ENCODE measurements at regions not wholly inside any gene's neighbourhood (a gene's known extent, or its start where the extent isn't known, plus 50 kb on each side); places are given as distances from the start of the nearest gene placed in this dataset.

- H3K9me3 Mint-ChIP-seq: no peaks in the 10 kb centered on the region
- H3K4me1 Mint-ChIP-seq: no peaks in the 10 kb centered on the region
- no peak overlapping the region for H3K27ac Mint-ChIP-seq
- no peaks in the 10 kb centered on the region for H3K36me3 ChIP-seq (ENCODE audit: control insufficient read depth, insufficient read depth, low read length)
- H3K9me3 ChIP-seq (ENCODE audit: control insufficient read depth, insufficient read depth, low read length): no peaks in the 10 kb centered on the region
- no peak overlapping the region for H3K27ac ChIP-seq (ENCODE audit: low read length)
- no peak for DNase-seq
- H3K4me3 Mint-ChIP-seq: no peak overlapping the region
- no peaks in the 10 kb centered on the region for H3K27me3 ChIP-seq (ENCODE audit: control insufficient read depth, insufficient read depth, low read length)
- H3K36me3 Mint-ChIP-seq: no peaks in the 10 kb centered on the region
- H3K4me3 ChIP-seq (ENCODE audit: low read length): no peak overlapping the region
- TF ChIP-seq, protein P1, sequence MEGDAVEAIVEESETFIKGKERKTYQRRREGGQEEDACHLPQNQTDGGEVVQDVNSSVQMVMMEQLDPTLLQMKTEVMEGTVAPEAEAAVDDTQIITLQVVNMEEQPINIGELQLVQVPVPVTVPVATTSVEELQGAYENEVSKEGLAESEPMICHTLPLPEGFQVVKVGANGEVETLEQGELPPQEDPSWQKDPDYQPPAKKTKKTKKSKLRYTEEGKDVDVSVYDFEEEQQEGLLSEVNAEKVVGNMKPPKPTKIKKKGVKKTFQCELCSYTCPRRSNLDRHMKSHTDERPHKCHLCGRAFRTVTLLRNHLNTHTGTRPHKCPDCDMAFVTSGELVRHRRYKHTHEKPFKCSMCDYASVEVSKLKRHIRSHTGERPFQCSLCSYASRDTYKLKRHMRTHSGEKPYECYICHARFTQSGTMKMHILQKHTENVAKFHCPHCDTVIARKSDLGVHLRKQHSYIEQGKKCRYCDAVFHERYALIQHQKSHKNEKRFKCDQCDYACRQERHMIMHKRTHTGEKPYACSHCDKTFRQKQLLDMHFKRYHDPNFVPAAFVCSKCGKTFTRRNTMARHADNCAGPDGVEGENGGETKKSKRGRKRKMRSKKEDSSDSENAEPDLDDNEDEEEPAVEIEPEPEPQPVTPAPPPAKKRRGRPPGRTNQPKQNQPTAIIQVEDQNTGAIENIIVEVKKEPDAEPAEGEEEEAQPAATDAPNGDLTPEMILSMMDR (IDR thresholded peaks at IDR 0.05): no peak
- ATAC-seq: no peak
- peaks cover 12 to 31% of the 10 kb centered on the region in 2 donors for H3K27me3 Mint-ChIP-seq (ENCODE audit: low read depth in 2 of 2)
- intact Hi-C loops (cut with micrococcal nuclease): no loop called here
- WGBS (ENCODE audit: insufficient coverage): 85% methylated on average over 2 of the region's 3 CpGs
- H3K4me1 ChIP-seq (ENCODE audit: control insufficient read depth, insufficient read depth, low read length): no peaks in the 10 kb centered on the region
These were observed 102.6 kb downstream of the TMEM100 start for GRCh38 chr17:55620023-55620422.

DNA sequence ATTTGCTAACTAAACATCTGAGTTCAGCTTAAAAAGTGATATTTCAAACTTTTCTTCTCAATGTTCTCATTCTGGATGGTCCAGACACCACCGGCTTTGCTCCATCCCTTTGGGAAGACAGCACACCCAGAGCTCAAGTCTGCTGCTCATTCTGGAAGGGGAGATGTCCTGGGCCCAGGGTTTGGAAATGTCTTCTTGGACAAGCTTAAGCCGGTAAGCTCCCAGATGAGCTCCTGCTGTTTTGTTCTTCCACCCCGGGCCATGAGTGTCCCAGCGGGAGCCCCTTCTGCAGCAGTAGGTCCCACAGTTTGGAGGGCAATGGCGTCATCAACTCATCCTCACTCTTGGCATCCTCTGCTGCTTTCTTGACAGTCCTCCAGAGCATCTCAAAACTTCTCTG lies 105.2 kb downstream of the TMEM100 start:
- peaks cover 8 to 16% of the 10 kb centered on the region in 2 donors for H3K27me3 Mint-ChIP-seq (ENCODE audit: low read depth in 2 of 2)
- ATAC-seq: no peak
- intact Hi-C loops (cut with micrococcal nuclease): no loop called here

DNA sequence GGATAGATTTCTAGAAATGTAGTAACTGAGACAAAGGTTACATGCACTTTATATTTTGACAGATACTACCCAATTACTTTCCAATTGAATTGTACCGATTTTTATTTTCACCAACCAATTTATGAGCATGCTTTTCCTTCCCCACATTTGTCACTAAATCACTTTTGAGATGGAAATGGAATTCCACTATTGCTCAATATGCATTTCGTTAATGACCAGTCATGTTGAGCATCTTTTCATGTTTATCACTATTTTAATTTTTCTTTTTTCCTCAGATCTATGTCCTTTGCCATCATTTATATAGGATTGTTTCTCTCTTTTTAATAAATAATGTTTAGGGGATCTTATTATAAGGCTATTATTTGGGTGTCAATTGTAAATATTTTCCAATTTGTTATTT lies 102.8 kb upstream of the SMIM36 start:
- Histone ChIP-seq H3K36me3 (ENCODE audit: control insufficient read depth, insufficient read depth, low read length) (no peaks in the 10 kb centered on the region), H3K4me1 (ENCODE audit: control insufficient read depth, insufficient read depth, low read length) (no peaks in the 10 kb centered on the region), H3K27ac (ENCODE audit: low read length) (no peak overlapping the region), H3K4me3 (ENCODE audit: low read length) (no peak overlapping the region), H3K27me3 (ENCODE audit: control insufficient read depth, insufficient read depth, low read length) (no peaks in the 10 kb centered on the region), H3K9me3 (ENCODE audit: control insufficient read depth, insufficient read depth, low read length) (no peaks in the 10 kb centered on the region)
- Mint-ChIP-seq H3K36me3 (no peaks in the 10 kb centered on the region), H3K9me3 (no peaks in the 10 kb centered on the region), H3K27ac (no peak overlapping the region), H3K4me1 (no peaks in the 10 kb centered on the region), H3K4me3 (no peak overlapping the region), H3K27me3 (ENCODE audit: low read depth in 2 of 2) (peaks cover 8 to 10% of the 10 kb centered on the region in 2 donors)
- TF ChIP-seq, protein P1 (IDR thresholded peaks at IDR 0.05): no peak
- ATAC-seq: no peak
- DNase-seq: no peak
- WGBS (ENCODE audit: insufficient coverage): 89% methylated on average over 2 of the region's 2 CpGs
- intact Hi-C loops (cut with micrococcal nuclease): no loop called here

More for the DNA sequence above, 105.2 kb downstream of the TMEM100 start:
- H3K27ac ChIP-seq (ENCODE audit: low read length): no peak overlapping the region
- H3K4me1 ChIP-seq (ENCODE audit: control insufficient read depth, insufficient read depth, low read length): no peaks in the 10 kb centered on the region
- no peaks in the 10 kb centered on the region for H3K9me3 Mint-ChIP-seq
- no peak overlapping the region for H3K4me3 ChIP-seq (ENCODE audit: low read length)
- H3K36me3 ChIP-seq (ENCODE audit: control insufficient read depth, insufficient read depth, low read length): no peaks in the 10 kb centered on the region
- no peaks in the 10 kb centered on the region for H3K36me3 Mint-ChIP-seq
- H3K27me3 ChIP-seq (ENCODE audit: control insufficient read depth, insufficient read depth, low read length): no peaks in the 10 kb centered on the region
- H3K4me1 Mint-ChIP-seq: no peaks in the 10 kb centered on the region
- H3K27ac Mint-ChIP-seq: no peak overlapping the region
- 90% methylated on average over 5 of the region's 5 CpGs for WGBS (ENCODE audit: insufficient coverage)
- H3K4me3 Mint-ChIP-seq: no peak overlapping the region
- DNase-seq: no peak
- TF ChIP-seq, protein P1 (IDR thresholded peaks at IDR 0.05): no peak
- H3K9me3 ChIP-seq (ENCODE audit: control insufficient read depth, insufficient read depth, low read length): no peaks in the 10 kb centered on the region

GRCh38 chr17:55612691-55613141 lies 101.5 kb upstream of the SMIM36 start:
- Histone ChIP-seq H3K27ac (ENCODE audit: low read length) (no peak overlapping the region), H3K27me3 (ENCODE audit: control insufficient read depth, insufficient read depth, low read length) (no peaks in the 10 kb centered on the region), H3K4me3 (ENCODE audit: low read length) (no peak overlapping the region), H3K9me3 (ENCODE audit: control insufficient read depth, insufficient read depth, low read length) (no peaks in the 10 kb centered on the region), H3K36me3 (ENCODE audit: control insufficient read depth, insufficient read depth, low read length) (no peaks in the 10 kb centered on the region), H3K4me1 (ENCODE audit: control insufficient read depth, insufficient read depth, low read length) (no peaks in the 10 kb centered on the region)
- Mint-ChIP-seq H3K27ac (no peak overlapping the region), H3K9me3 (no peaks in the 10 kb centered on the region), H3K27me3 (ENCODE audit: low read depth in 2 of 2) (no peaks in the 10 kb centered on the region), H3K36me3 (no peaks in the 10 kb centered on the region), H3K4me3 (no peak overlapping the region), H3K4me1 (no peaks in the 10 kb centered on the region)
- TF ChIP-seq, protein P1 (IDR thresholded peaks at IDR 0.05): no peak
- DNase-seq (no peak), ATAC-seq (no peak)
- 92% methylated on average over 6 of the region's 6 CpGs for WGBS (ENCODE audit: insufficient coverage)
- intact Hi-C loops (cut with micrococcal nuclease): no loop called here
